HG03354 (cell line): ENCODE measurements at regions not wholly inside any gene's neighbourhood (a gene's known extent, or its start where the extent isn't known, plus 50 kb on each side); places are given as distances from the start of the nearest gene placed in this dataset.
"Not testable (repeated sequence)": the region's sequence is repeated elsewhere in the genome, so short reads cannot be mapped to it uniquely, and the experiment has no call there.

Source experiments
- ATAC-seq: cut with Tn5 transposase; IDR thresholded peaks from one replicate; pipeline ENCODE4 v1.9.1; 2021; ENCODE audit warnings: mild to moderate bottlenecking; ENCODE audit not compliant: unreplicated experiment, poor library complexity, severe bottlenecking

- no peak for ATAC-seq
These were observed 340.8 kb downstream of the LRRC3B start for GRCh38 chr3:26963361-26963743.

- no peak for ATAC-seq
These were observed 341.7 kb downstream of the LRRC3B start for GRCh38 chr3:26964313-26964712.

- ATAC-seq = no peak
These were observed 342.3 kb downstream of the LRRC3B start for GRCh38 chr3:26964836-26965235.

- no peak for ATAC-seq
These were observed 344.9 kb downstream of the LRRC3B start for GRCh38 chr3:26967501-26967900.

GRCh38 chr3:26984416-26985390, 362.1 kb downstream of the LRRC3B start:
- no peak for ATAC-seq

- ATAC-seq = no peak
These were observed 366.5 kb downstream of the LRRC3B start for GRCh38 chr3:26989037-26989436.

GRCh38 chr3:26997226-26997625, 372.0 kb downstream of the NEK10 start:
- no peak for ATAC-seq

GRCh38 chr3:27010834-27011233, 358.3 kb downstream of the NEK10 start:
- no peak for ATAC-seq

- ATAC-seq = no peak
These were observed 347.0 kb downstream of the NEK10 start for GRCh38 chr3:27022096-27022761.

- ATAC-seq = no peak
These were observed 344.7 kb downstream of the NEK10 start for GRCh38 chr3:27024493-27024892.

GRCh38 chr3:27025718-27026117, 343.5 kb downstream of the NEK10 start:
- ATAC-seq = no peak

- ATAC-seq = no peak
These were observed 337.7 kb downstream of the NEK10 start for GRCh38 chr3:27031476-27031875.

- no peak for ATAC-seq
These were observed 334.9 kb downstream of the NEK10 start for GRCh38 chr3:27034255-27034654.

- no peak for ATAC-seq
These were observed 328.5 kb downstream of the NEK10 start for GRCh38 chr3:27040674-27041073.

- not testable (repeated sequence) for ATAC-seq
These were observed 326.6 kb downstream of the NEK10 start for GRCh38 chr3:27042541-27042940.

- no peak for ATAC-seq
These were observed 325.7 kb downstream of the NEK10 start for GRCh38 chr3:27043328-27043955.

- ATAC-seq = no peak
These were observed 324.2 kb downstream of the NEK10 start for GRCh38 chr3:27044931-27045481.

- ATAC-seq = no peak
These were observed 322.8 kb downstream of the NEK10 start for GRCh38 chr3:27046351-27046750.

- no peak for ATAC-seq
These were observed 319.4 kb downstream of the NEK10 start for GRCh38 chr3:27049792-27050191.

- not testable (repeated sequence) for ATAC-seq
These were observed 317.7 kb downstream of the NEK10 start for GRCh38 chr3:27051527-27051926.
